ENCODE measurements at regions not wholly inside any gene's neighbourhood (a gene's known extent, or its start where the extent isn't known, plus 50 kb on each side); places are given as distances from the start of the nearest gene placed in this dataset.

DNA sequence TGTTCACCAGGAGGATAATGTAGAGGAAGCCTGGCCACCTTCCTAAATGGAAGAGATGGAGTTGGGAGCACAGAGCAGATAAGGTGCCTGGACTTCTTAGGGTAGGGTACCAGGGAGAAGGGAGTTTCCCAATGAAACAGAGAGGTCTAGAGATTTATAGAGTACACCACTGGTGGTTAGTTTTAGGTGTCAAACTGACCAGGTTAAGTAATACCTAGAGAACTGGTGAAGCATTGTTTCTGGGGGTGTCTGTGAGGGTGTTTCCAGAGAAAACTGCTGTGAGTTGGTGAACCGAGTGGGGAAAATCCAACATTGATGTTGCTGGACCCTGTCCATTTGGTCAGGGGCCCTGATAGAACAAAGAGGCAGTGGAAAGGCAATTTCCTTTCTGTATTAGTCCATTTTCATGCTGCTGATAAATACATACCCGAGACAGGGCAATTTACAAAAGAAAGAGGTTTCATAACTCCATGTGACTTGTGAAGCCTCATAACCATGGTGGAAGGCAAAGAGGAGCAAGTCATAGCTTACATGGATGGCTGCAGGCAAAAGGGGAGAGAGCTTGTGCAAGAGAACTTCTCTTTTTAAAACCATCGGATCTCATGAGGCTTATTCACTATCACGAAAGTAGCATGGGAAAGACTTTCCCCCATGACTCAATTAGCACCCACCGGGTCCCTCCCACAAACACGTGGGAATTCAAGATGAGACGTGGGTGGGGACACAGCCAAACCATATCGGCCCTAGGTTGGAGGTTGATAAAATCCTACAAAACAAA lies 260.8 kb downstream of the CBLN2 start:
- TF ChIP-seq CTCF (IDR thresholded peaks at IDR 0.05) (no peak), KAT7 (CRISPR knock-in tag; IDR thresholded peaks at IDR 0.05; ENCODE audit: borderline replicate concordance) (no peak), TCF7 (CRISPR knock-in tag; IDR thresholded peaks at IDR 0.05; ENCODE audit: low read depth) (no peak), ATF1 (CRISPR knock-in tag; IDR thresholded peaks at IDR 0.05) (no peak), ELF4 (CRISPR knock-in tag; IDR thresholded peaks at IDR 0.05; ENCODE audit: low read depth) (no peak), NFYB (CRISPR knock-in tag; conservative IDR thresholded peaks at IDR 0.05; ENCODE audit: low read depth) (no peak), FOXP1 (CRISPR knock-in tag; IDR thresholded peaks at IDR 0.05; ENCODE audit: borderline replicate concordance) (no peak), ESRRA (CRISPR knock-in tag; IDR thresholded peaks at IDR 0.05; ENCODE audit: borderline replicate concordance) (no peak), USF1 (CRISPR knock-in tag; IDR thresholded peaks at IDR 0.05) (no peak), HMGXB4 (CRISPR knock-in tag; IDR thresholded peaks at IDR 0.05) (no peak), ZNF416 (CRISPR knock-in tag; IDR thresholded peaks at IDR 0.05) (no peak), RELA (CRISPR knock-in tag; IDR thresholded peaks at IDR 0.05; ENCODE audit: borderline replicate concordance) (no peak), ZNF317 (CRISPR knock-in tag; IDR thresholded peaks at IDR 0.05; ENCODE audit: borderline replicate concordance, low read depth) (no peak)
- TF ChIP-seq, protein P1, sequence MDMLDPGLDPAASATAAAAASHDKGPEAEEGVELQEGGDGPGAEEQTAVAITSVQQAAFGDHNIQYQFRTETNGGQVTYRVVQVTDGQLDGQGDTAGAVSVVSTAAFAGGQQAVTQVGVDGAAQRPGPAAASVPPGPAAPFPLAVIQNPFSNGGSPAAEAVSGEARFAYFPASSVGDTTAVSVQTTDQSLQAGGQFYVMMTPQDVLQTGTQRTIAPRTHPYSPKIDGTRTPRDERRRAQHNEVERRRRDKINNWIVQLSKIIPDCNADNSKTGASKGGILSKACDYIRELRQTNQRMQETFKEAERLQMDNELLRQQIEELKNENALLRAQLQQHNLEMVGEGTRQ (CRISPR knock-in tag; IDR thresholded peaks at IDR 0.05), result no peak
